ENCODE measurements at regions not wholly inside any gene's neighbourhood (a gene's known extent, or its start where the extent isn't known, plus 50 kb on each side); places are given as distances from the start of the nearest gene placed in this dataset.

GRCh38 chr3:8233938-8234337 lies 267.7 kb upstream of the LMCD1 start:
- Histone ChIP-seq H2AFZ (replicated peaks; ENCODE audit: low read length, poor library complexity) (no peak overlapping the region), H2BK5ac (ENCODE audit: low read depth, low read length, poor library complexity, severe bottlenecking) (no peak overlapping the region), H3K79me1 (ENCODE audit: low read depth in 1 of 2, low read length in 2 of 2) (no peaks in the 10 kb centered on the region), H3K9ac (ENCODE audit: low read depth, low read length) (no peak overlapping the region), H3K18ac (ENCODE audit: low read depth, low read length) (no peak overlapping the region), H3K23ac (ENCODE audit: low read depth, low read length) (no peak overlapping the region), H3K9me3 (ENCODE audit: control insufficient read depth, insufficient read depth, low read length) (no peaks in the 10 kb centered on the region), H2BK15ac (ENCODE audit: low read depth, low read length) (no peak overlapping the region), H3K14ac (replicated peaks; ENCODE audit: low read depth, low read length) (no peak overlapping the region), H3K27me3 (ENCODE audit: control insufficient read depth, insufficient read depth, low read length) (no peaks in the 10 kb centered on the region), H3K4me1 (ENCODE audit: control insufficient read depth, insufficient read depth, low read length) (no peaks in the 10 kb centered on the region), H2BK120ac (ENCODE audit: low read depth, low read length) (no peak overlapping the region), H2AK5ac (ENCODE audit: low read depth, low read length) (no peak overlapping the region), H4K8ac (ENCODE audit: low read depth in 2 of 2, low read length in 2 of 2) (no peak overlapping the region), H2AK9ac (replicated peaks; ENCODE audit: low read depth, low read length, poor library complexity) (no peak overlapping the region), H4K5ac (ENCODE audit: low read depth, low read length) (no peak overlapping the region), H3K36me3 (ENCODE audit: control insufficient read depth, insufficient read depth, low read length) (no peaks in the 10 kb centered on the region), H2BK20ac (ENCODE audit: low read depth, low read length) (no peak overlapping the region), H4K20me1 (ENCODE audit: insufficient read depth, low read length) (no peaks in the 10 kb centered on the region), H3K4me2 (ENCODE audit: low read depth, low read length) (no peak overlapping the region), H4K91ac (ENCODE audit: insufficient read depth, low read depth, low read length) (no peak overlapping the region), H3K56ac (ENCODE audit: extremely low read depth, insufficient read depth, low read length) (no peak overlapping the region), H3K4me3 (ENCODE audit: insufficient read depth, low read depth, low read length) (no peak overlapping the region), H3K27ac (ENCODE audit: insufficient read depth, low read length) (no peak overlapping the region), H3K4ac (ENCODE audit: low read depth, low read length) (no peak overlapping the region), H3K9me1 (ENCODE audit: insufficient read depth, low read length) (no peaks in the 10 kb centered on the region)
- no CpG with 5 or more reads among the region's 2 CpGs for WGBS, 2 experiments (ENCODE audit: extremely low coverage in 2 of 2, insufficient read length in 1 of 2)
- intact Hi-C loops (cut with micrococcal nuclease) (no loop called here), dilution Hi-C loops (cut with HindIII; ENCODE audit: low sequenced_read_pairs, unreplicated experiment) (no loop called here), in situ Hi-C loops (cut with MboI; ENCODE audit: low sequenced_read_pairs) (no loop called here)
- ATAC-seq (ENCODE audit: low read depth), result no peak
- no peak for DNase-seq
- TF ChIP-seq BHLHE40 (IDR thresholded peaks at IDR 0.05; ENCODE audit: low read depth, low read length), result no peak
- no TSS peak for BruUV-seq (replicated peaks)
- ChIA-PET CTCF (no interaction called here), POLR2A (ENCODE audit: unreplicated experiment) (no interaction called here)

Data from IMR-90 (cell line).